ENCODE measurements at regions not wholly inside any gene's neighbourhood (a gene's known extent, or its start where the extent isn't known, plus 50 kb on each side); places are given as distances from the start of the nearest gene placed in this dataset.
"Not testable (repeated sequence)": the region's sequence is repeated elsewhere in the genome, so short reads cannot be mapped to it uniquely, and the experiment has no call there.

- H3K9me3 ChIP-seq: peaks cover 5% of the 10 kb centered on the region; the same call in 1 of the 2 replicates
- H3K4me3 ChIP-seq: no peak overlapping the region
- no peaks in the 10 kb centered on the region for H3K27me3 ChIP-seq
- no peaks in the 10 kb centered on the region for H3K36me3 ChIP-seq
- DNase-seq: no peak
Observed at GRCh38 chr5:136819526-136820302, 454.4 kb upstream of the TRPC7 start.

- no peaks in the 10 kb centered on the region for H3K27me3 ChIP-seq
- no peak for DNase-seq
- H3K9me3 ChIP-seq: no peaks in the 10 kb centered on the region
- no peak overlapping the region for H3K4me3 ChIP-seq
- H3K36me3 ChIP-seq: no peaks in the 10 kb centered on the region
Observed at GRCh38 chr5:136816327-136816726, 451.0 kb upstream of the TRPC7 start.

GRCh38 chr5:136814619-136815378 is 449.5 kb upstream of the TRPC7 start:
- Histone ChIP-seq H3K36me3 (no peaks in the 10 kb centered on the region), H3K4me3 (no peak overlapping the region), H3K27me3 (no peaks in the 10 kb centered on the region), H3K9me3 (no peaks in the 10 kb centered on the region)
- DNase-seq: peak; percentile 78

GRCh38 chr5:136812270-136812669 is 446.9 kb upstream of the TRPC7 start:
- H3K4me3 ChIP-seq, DNase-seq, H3K36me3 ChIP-seq, H3K9me3 ChIP-seq, H3K27me3 ChIP-seq: not testable (repeated sequence)

- no peaks in the 10 kb centered on the region for H3K27me3 ChIP-seq
- no peaks in the 10 kb centered on the region for H3K9me3 ChIP-seq
- H3K4me3 ChIP-seq: no peak overlapping the region
- DNase-seq: peak; percentile 89
- no peaks in the 10 kb centered on the region for H3K36me3 ChIP-seq
Observed at GRCh38 chr5:136811551-136811950, 446.2 kb upstream of the TRPC7 start.

- no peak for DNase-seq
- Histone ChIP-seq H3K9me3 (no peaks in the 10 kb centered on the region), H3K4me3 (no peak overlapping the region), H3K27me3 (no peaks in the 10 kb centered on the region), H3K36me3 (no peaks in the 10 kb centered on the region)
Observed at GRCh38 chr5:136811086-136811485, 445.7 kb upstream of the TRPC7 start.

GRCh38 chr5:136810261-136810801 is 445.0 kb upstream of the TRPC7 start:
- peak; percentile 87 for DNase-seq
- Histone ChIP-seq H3K9me3 (no peaks in the 10 kb centered on the region), H3K4me3 (no peak overlapping the region), H3K27me3 (no peaks in the 10 kb centered on the region), H3K36me3 (no peaks in the 10 kb centered on the region)

- H3K4me3 ChIP-seq: no peak overlapping the region
- no peaks in the 10 kb centered on the region for H3K27me3 ChIP-seq
- no peak for DNase-seq
- H3K9me3 ChIP-seq: no peaks in the 10 kb centered on the region
- no peaks in the 10 kb centered on the region for H3K36me3 ChIP-seq
Observed at GRCh38 chr5:136809382-136809781, 444.0 kb upstream of the TRPC7 start.

- H3K36me3 ChIP-seq: no peaks in the 10 kb centered on the region
- no peak for DNase-seq
- no peak overlapping the region for H3K4me3 ChIP-seq
- no peaks in the 10 kb centered on the region for H3K27me3 ChIP-seq
- H3K9me3 ChIP-seq: no peaks in the 10 kb centered on the region
Observed at GRCh38 chr5:136808756-136809155, 443.4 kb upstream of the TRPC7 start.

GRCh38 chr5:136805466-136805865 is 440.1 kb upstream of the TRPC7 start:
- H3K4me3 ChIP-seq: no peak overlapping the region
- H3K27me3 ChIP-seq: peaks cover 9% of the 10 kb centered on the region
- no peaks in the 10 kb centered on the region for H3K9me3 ChIP-seq
- no peaks in the 10 kb centered on the region for H3K36me3 ChIP-seq
- no peak for DNase-seq

- Histone ChIP-seq H3K9me3 (no peaks in the 10 kb centered on the region), H3K36me3 (no peaks in the 10 kb centered on the region), H3K27me3 (peaks cover 13% of the 10 kb centered on the region), H3K4me3 (no peak overlapping the region)
- DNase-seq: no peak
Observed at GRCh38 chr5:136802383-136802782, 437.0 kb upstream of the TRPC7 start.

GRCh38 chr5:136799806-136800372 is 434.5 kb upstream of the TRPC7 start:
- Histone ChIP-seq H3K9me3 (no peaks in the 10 kb centered on the region), H3K27me3 (peaks cover 13% of the 10 kb centered on the region), H3K36me3 (no peaks in the 10 kb centered on the region), H3K4me3 (no peak overlapping the region)
- DNase-seq: no peak

- Histone ChIP-seq H3K27me3 (peaks cover 1% of the 10 kb centered on the region; the same call in 1 of the 2 replicates), H3K4me3 (no peak overlapping the region), H3K36me3 (no peaks in the 10 kb centered on the region), H3K9me3 (no peaks in the 10 kb centered on the region)
- no peak for DNase-seq
Observed at GRCh38 chr5:136793300-136793699, 428.0 kb upstream of the TRPC7 start.

GRCh38 chr5:136781464-136781863 is 416.1 kb upstream of the TRPC7 start:
- no peaks in the 10 kb centered on the region for H3K27me3 ChIP-seq
- no peak for DNase-seq
- H3K9me3 ChIP-seq: peaks cover 3% of the 10 kb centered on the region; the same call in 1 of the 2 replicates
- H3K4me3 ChIP-seq: no peak overlapping the region
- no peaks in the 10 kb centered on the region for H3K36me3 ChIP-seq

GRCh38 chr5:136780518-136780917 is 415.2 kb upstream of the TRPC7 start:
- H3K9me3 ChIP-seq: peaks cover under 1% of the 10 kb centered on the region; the same call in 1 of the 2 replicates
- no peaks in the 10 kb centered on the region for H3K27me3 ChIP-seq
- no peaks in the 10 kb centered on the region for H3K36me3 ChIP-seq
- DNase-seq: no peak
- H3K4me3 ChIP-seq: no peak overlapping the region

- Histone ChIP-seq H3K9me3 (no peaks in the 10 kb centered on the region), H3K27me3 (no peaks in the 10 kb centered on the region), H3K36me3 (no peaks in the 10 kb centered on the region), H3K4me3 (no peak overlapping the region)
- no peak for DNase-seq
Observed at GRCh38 chr5:136776022-136776927, 410.9 kb upstream of the TRPC7 start.

Measured in MG63 (cell line).